HUES64 (cell line): ENCODE measurements at regions not wholly inside any gene's neighbourhood (a gene's known extent, or its start where the extent isn't known, plus 50 kb on each side); places are given as distances from the start of the nearest gene placed in this dataset.

ENCODE experiments used
- H3K27ac ChIP-seq: 2 replicates; pipeline ENCODE4 v1.7.0; 2013; ENCODE audit warnings: low read depth, low read length, inconsistent platforms
- H3K27me3 ChIP-seq: 2 replicates; pipeline ENCODE4 v1.6.1; 2013; ENCODE audit warnings: mild to moderate bottlenecking, low read length; ENCODE audit not compliant: insufficient read depth
- H3K36me3 ChIP-seq: 2 replicates; pipeline ENCODE4 v1.6.1; 2013; ENCODE audit warnings: mild to moderate bottlenecking, low read length; ENCODE audit not compliant: insufficient read depth
- H3K4me1 ChIP-seq: 2 replicates; pipeline ENCODE4 v1.6.1; 2013; ENCODE audit warnings: mild to moderate bottlenecking, low read length, moderate library complexity; ENCODE audit not compliant: insufficient read depth
- H3K4me3 ChIP-seq: 2 replicates; pipeline ENCODE4 v1.5.1; 2013; ENCODE audit warnings: mild to moderate bottlenecking, low read length, moderate library complexity
- H3K9ac ChIP-seq: 2 replicates; pipeline ENCODE4 v1.6.1; 2013; ENCODE audit warnings: mild to moderate bottlenecking, low read depth, low read length
- H3K9me3 ChIP-seq: 2 replicates; pipeline ENCODE4 v1.6.1; 2013; ENCODE audit warnings: low read depth, low read length; ENCODE audit not compliant: insufficient read depth
- WGBS: fragments of 150-250, 120-280 bp; methylation state at CpG from one replicate; pipeline ENCODE4 v1.1.7; 2013; ENCODE audit warnings: missing lambda C conversion rate; 5-methylcytosine and 5-hydroxymethylcytosine counted together

DNA sequence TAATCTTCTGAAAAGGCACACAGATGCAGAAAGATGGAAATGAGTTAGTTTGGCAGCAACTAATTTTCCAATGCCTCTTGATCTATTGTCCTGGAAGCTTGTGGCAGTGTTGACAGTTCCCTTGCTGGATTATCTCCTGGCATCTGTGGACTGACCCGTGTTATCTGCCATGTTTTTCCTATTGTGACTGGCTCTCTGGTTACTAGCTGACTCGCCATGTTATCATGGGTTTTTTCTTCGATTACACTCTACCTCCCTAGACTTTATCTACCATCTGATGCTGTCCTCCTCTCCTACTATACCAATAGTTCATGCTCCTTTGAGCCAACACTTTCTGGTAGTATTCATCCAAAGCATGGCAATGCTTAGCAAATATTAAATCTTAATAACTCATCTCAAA lies 63.3 kb upstream of the FLRT2 start:
- no peak overlapping the region for H3K4me3 ChIP-seq
- H3K9ac ChIP-seq = no peak overlapping the region
- WGBS = 87% methylated on average over 3 of the region's 3 CpGs
- H3K27me3 ChIP-seq = no peaks in the 10 kb centered on the region
- no peaks in the 10 kb centered on the region; the same call in 1 of the 2 replicates for H3K4me1 ChIP-seq
- no peaks in the 10 kb centered on the region for H3K9me3 ChIP-seq
- H3K36me3 ChIP-seq = no peaks in the 10 kb centered on the region
- H3K27ac ChIP-seq = no peak overlapping the region

GRCh38 chr14:85468816-85469215 lies 61.1 kb upstream of the FLRT2 start:
- H3K4me1 ChIP-seq = no peaks in the 10 kb centered on the region; the same call in 1 of the 2 replicates
- no peaks in the 10 kb centered on the region for H3K27me3 ChIP-seq
- no peaks in the 10 kb centered on the region for H3K36me3 ChIP-seq
- no peak overlapping the region for H3K27ac ChIP-seq
- 42% methylated on average over 2 of the region's 2 CpGs for WGBS
- no peaks in the 10 kb centered on the region for H3K9me3 ChIP-seq
- no peak overlapping the region for H3K9ac ChIP-seq
- H3K4me3 ChIP-seq = no peak overlapping the region

DNA sequence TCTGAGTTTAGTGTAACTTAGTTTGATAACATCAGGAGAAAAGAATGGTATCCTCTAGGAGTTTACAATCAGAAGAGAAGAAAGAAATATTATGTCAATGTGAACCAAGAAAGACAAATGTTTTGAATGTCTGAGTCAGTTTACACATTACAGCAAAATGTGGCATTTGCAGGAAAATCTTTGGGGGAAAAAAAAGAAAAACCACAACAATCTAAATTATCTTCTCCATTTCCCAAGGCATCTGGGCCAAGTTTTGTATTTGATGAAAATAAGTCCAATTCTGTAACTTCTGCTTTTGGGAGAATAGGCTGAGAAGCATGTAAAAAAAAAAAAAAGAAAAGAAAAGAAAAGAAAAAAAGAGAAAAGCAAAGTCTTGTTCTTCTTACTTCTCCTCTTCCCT lies 58.8 kb upstream of the FLRT2 start:
- H3K9ac ChIP-seq = no peak overlapping the region
- no peaks in the 10 kb centered on the region for H3K27me3 ChIP-seq
- no peaks in the 10 kb centered on the region for H3K36me3 ChIP-seq
- H3K4me1 ChIP-seq = no peaks in the 10 kb centered on the region; the same call in 1 of the 2 replicates
- H3K27ac ChIP-seq = no peak overlapping the region
- no peaks in the 10 kb centered on the region for H3K9me3 ChIP-seq
- H3K4me3 ChIP-seq = no peak overlapping the region

DNA sequence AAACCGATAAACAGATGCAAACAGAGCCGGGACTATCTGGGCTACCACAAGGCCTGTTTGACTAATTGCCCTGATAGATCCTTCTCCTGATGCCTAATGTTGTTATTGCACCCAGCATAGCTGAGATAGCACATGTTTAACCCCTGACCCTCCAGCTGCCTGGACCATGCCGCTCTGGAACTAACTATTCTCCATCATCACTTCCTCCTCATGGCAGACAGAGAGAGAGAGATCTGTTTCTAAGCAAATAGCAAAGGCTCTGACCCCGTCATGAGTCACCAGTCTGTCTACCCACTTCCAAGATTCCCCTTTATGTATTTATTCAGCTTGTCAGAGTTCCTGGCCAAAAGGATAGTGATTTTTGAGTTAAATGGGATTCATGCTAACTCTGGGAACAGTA lies 58.2 kb upstream of the FLRT2 start:
- Histone ChIP-seq H3K9me3 (no peaks in the 10 kb centered on the region), H3K27ac (no peak overlapping the region), H3K27me3 (no peaks in the 10 kb centered on the region), H3K9ac (no peak overlapping the region), H3K4me1 (no peaks in the 10 kb centered on the region; the same call in 1 of the 2 replicates), H3K36me3 (no peaks in the 10 kb centered on the region), H3K4me3 (no peak overlapping the region)
- WGBS = 72% methylated on average over 4 of the region's 4 CpGs

DNA sequence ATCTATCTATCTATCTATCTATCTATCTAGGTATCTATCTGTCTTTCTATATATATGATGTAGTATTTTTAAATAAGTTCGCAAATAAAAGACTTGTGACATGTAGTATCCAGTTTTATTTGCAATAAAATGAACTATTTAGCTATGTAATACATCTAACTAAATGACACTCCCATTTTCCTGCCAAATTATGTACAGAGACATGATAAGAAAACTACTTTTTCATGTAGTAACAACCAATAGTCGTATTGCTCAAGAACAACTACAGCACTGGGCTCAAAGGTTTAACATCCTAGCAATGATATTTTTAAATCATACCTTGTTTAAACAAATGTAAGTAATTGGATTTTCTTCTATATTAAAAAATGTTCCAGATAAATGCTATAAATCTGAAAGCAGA lies 55.5 kb upstream of the FLRT2 start:
- Histone ChIP-seq H3K9me3 (no peaks in the 10 kb centered on the region), H3K4me1 (no peaks in the 10 kb centered on the region; the same call in 1 of the 2 replicates), H3K9ac (no peak overlapping the region), H3K36me3 (no peaks in the 10 kb centered on the region), H3K27me3 (no peaks in the 10 kb centered on the region), H3K4me3 (no peak overlapping the region), H3K27ac (no peak overlapping the region)
- WGBS = 87% methylated on average over 1 of the region's 2 CpGs

DNA sequence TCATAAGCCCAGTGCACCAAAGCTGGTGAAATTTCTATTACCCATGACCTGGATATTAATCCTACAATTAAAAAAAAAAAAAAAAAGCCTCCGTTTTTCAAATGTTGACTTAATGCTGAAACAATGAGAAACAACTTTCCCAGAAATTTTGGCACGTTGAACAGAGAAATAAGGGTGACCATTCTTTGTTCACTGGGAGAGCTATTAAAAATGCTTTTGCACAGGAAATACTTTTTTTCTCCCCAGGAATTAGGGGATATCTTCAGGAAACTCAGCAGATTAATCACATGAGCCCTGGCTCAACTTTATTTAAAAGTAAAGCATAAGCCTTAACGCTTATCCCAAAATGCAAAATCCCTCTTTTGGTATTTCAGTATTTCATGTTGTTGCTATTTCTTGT lies 54.8 kb upstream of the FLRT2 start:
- Histone ChIP-seq H3K9ac (no peak overlapping the region), H3K9me3 (no peaks in the 10 kb centered on the region), H3K4me3 (no peak overlapping the region), H3K4me1 (no peaks in the 10 kb centered on the region; the same call in 1 of the 2 replicates), H3K27ac (no peak overlapping the region), H3K27me3 (no peaks in the 10 kb centered on the region), H3K36me3 (no peaks in the 10 kb centered on the region)
- 98% methylated on average over 2 of the region's 3 CpGs for WGBS

DNA sequence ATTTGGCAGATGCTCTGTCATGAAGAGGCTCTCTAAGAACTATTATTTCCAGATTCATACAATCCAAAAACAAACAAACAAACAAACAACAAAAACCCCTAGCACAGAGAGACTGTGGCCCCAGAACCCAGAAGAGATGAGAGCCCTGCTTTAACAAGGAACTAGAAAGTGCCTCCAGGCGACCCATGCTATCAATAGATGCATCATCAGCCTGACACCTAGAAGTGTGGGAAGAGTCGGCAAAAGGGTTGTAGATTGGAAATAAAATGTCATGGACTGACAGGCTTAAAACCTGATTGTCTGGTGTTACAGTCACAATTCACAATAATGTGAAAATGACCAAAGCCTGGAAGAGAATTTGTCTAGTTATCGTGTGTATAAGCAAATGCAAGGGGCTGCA lies 50.6 kb upstream of the FLRT2 start:
- H3K36me3 ChIP-seq = no peaks in the 10 kb centered on the region
- H3K9ac ChIP-seq = no peak overlapping the region
- no peak overlapping the region for H3K27ac ChIP-seq
- no peak overlapping the region for H3K4me3 ChIP-seq
- no peaks in the 10 kb centered on the region for H3K9me3 ChIP-seq
- H3K4me1 ChIP-seq = no peaks in the 10 kb centered on the region
- WGBS = 91% methylated on average over 3 of the region's 3 CpGs
- H3K27me3 ChIP-seq = no peaks in the 10 kb centered on the region

DNA sequence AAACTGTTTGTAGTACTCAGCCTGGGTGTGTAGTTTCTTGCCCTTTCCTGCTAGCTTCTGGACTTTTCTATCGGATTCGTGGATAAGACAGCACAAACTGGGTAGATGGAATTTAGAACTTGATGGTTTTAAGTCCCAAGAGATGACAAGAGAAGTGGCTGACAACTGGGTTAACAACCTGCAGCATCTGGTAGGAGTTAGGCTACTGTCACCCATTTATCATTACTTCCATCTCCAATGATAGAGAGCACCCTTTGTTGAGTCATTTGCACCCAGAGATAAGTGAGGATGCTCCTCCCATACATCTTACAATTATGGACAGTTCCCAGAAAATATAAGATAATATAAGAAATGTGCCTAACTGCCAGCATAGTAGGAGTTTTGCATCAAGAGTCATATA lies 50.2 kb upstream of the FLRT2 start:
- Histone ChIP-seq H3K4me3 (no peak overlapping the region), H3K27me3 (no peaks in the 10 kb centered on the region), H3K9me3 (no peaks in the 10 kb centered on the region), H3K4me1 (no peaks in the 10 kb centered on the region), H3K9ac (no peak overlapping the region), H3K36me3 (no peaks in the 10 kb centered on the region), H3K27ac (no peak overlapping the region)
- WGBS = 90% methylated on average over 2 of the region's 2 CpGs
